K562 (cell line): ENCODE measurements at regions not wholly inside any gene's neighbourhood (a gene's known extent, or its start where the extent isn't known, plus 50 kb on each side); places are given as distances from the start of the nearest gene placed in this dataset.

ENCODE experiments used
- ATAC-seq: fragments of 200-7000 bp; cut with Tn5 transposase; 3 replicates; pipeline ENCODE4 v1.9.1; 2020; ENCODE audit warnings: moderate library complexity
- BruUV-seq: library from RNA; stranded (reverse); fragments of 400-500 nt; replicated peaks from 2 replicates; lab custom pipeline; 2021; lab: Mats Ljungman, UMichigan
- CTCF ChIA-PET: fragments of 300-600 bp; formaldehyde crosslinking; extraction: SDS; loops from one replicate; lab custom pipeline; 2021; ENCODE audit warnings: low intra/inter-chr PET ratio; lab: Yijun Ruan, JAX
- POLR2A ChIA-PET: fragments of 300-600, 350-650 bp; sonication (Branson Sonifier 250); formaldehyde crosslinking; extraction: SDS; loops from one replicate; lab custom pipeline; 2021; ENCODE audit warnings: antibody characterized with exemption, inconsistent platforms; lab: Yijun Ruan, JAX
- DNase-seq, 4 experiments: peaks; one replicate each; pipeline versions ENCODE4 v3.0.0 to v3.0.0-alpha.2; 2011 to 2018; ENCODE audit warnings: low spot score in 3 of 4, mixed read lengths in 3 of 4; ENCODE audit errors: extremely low read depth in 1 of 4
- FAIRE-seq: peaks from 2 replicates; lab custom pipeline; 2011; peaks lifted over from hg19 to GRCh38; lab: Jason Lieb, UNC
- H2AFZ ChIP-seq: 2 replicates; pipeline ENCODE4 v1.6.0; 2011; ENCODE audit warnings: low read depth, low read length, control low read depth, inconsistent platforms
- H3K27ac ChIP-seq: fragments of 200-600 bp; 3 replicates; pipeline ENCODE4 v1.8.0; 2011; ENCODE audit warnings: low read depth, mild to moderate bottlenecking, control low read depth, inconsistent platforms, low read length, moderate library complexity, mixed read lengths; ENCODE audit errors: extremely low read depth
- H3K27me3 ChIP-seq, 2 experiments: fragments of 300-600 bp in 1 of 2; 2 replicates in 1 of 2; 3 replicates in 1 of 2; pipeline versions ENCODE4 v1.6.0 to v1.8.0; 2011; ENCODE audit warnings: inconsistent platforms in 2 of 2, low read length in 2 of 2, mild to moderate bottlenecking in 1 of 2, mixed read lengths in 1 of 2, moderate library complexity in 1 of 2; ENCODE audit not compliant: control insufficient read depth in 2 of 2, insufficient read depth in 2 of 2
- H3K36me3 ChIP-seq: fragments of 300-600 bp; 3 replicates; pipeline ENCODE4 v1.8.0; 2011; ENCODE audit warnings: mild to moderate bottlenecking, low read length, inconsistent platforms; ENCODE audit not compliant: control insufficient read depth, insufficient read depth
- H3K4me1 ChIP-seq, 2 experiments: fragments of 200-600 bp in 1 of 2; replicated peaks in 1 of 2; 2 replicates in 1 of 2; 3 replicates in 1 of 2; pipeline versions ENCODE4 v1.5.1 to v1.8.0; 2011; ENCODE audit warnings: inconsistent platforms in 2 of 2, low read length in 2 of 2, mild to moderate bottlenecking in 1 of 2, mixed read lengths in 1 of 2, moderate library complexity in 1 of 2; ENCODE audit not compliant: control insufficient read depth in 2 of 2, insufficient read depth in 2 of 2
- H3K4me2 ChIP-seq: 2 replicates; pipeline ENCODE4 v1.6.1; 2011; ENCODE audit warnings: low read length, control low read depth, inconsistent platforms, mixed read lengths; ENCODE audit not compliant: insufficient read depth
- H3K4me3 ChIP-seq: fragments of 200-600 bp; sonication (generic), shearing (Covaris generic); 2 replicates; pipeline ENCODE4 v1.5.1; 2016; ENCODE audit warnings: control low read depth, inconsistent platforms
- H3K79me2 ChIP-seq: fragments of 200-600 bp; 3 replicates; pipeline ENCODE4 v1.8.0; 2011; ENCODE audit warnings: low read length, inconsistent platforms; ENCODE audit not compliant: control insufficient read depth, insufficient read depth
- H3K9ac ChIP-seq, 2 experiments: 2 replicates each; pipeline versions ENCODE4 v1.6.0 to v1.6.1; 2011; ENCODE audit warnings: low read depth in 2 of 2, low read length in 2 of 2, control low read depth in 1 of 2, inconsistent platforms in 1 of 2, mild to moderate bottlenecking in 1 of 2, mixed read lengths in 1 of 2; ENCODE audit not compliant: insufficient read depth in 1 of 2
- H3K9me1 ChIP-seq: one replicate; pipeline ENCODE4 v1.6.0; 2011; ENCODE audit warnings: inconsistent platforms, mild to moderate bottlenecking, low read length, moderate library complexity; ENCODE audit not compliant: control insufficient read depth, insufficient read depth
- H3K9me3 ChIP-seq: replicated peaks from 2 replicates; pipeline ENCODE4 v1.5.1; 2011; ENCODE audit warnings: low read depth, low read length, inconsistent platforms; ENCODE audit not compliant: control insufficient read depth, insufficient read depth
- H4K20me1 ChIP-seq: replicated peaks from 2 replicates; pipeline ENCODE4 v1.6.1; 2011; ENCODE audit warnings: low read length, inconsistent platforms, mixed read lengths; ENCODE audit not compliant: control insufficient read depth, insufficient read depth
- FOSL1 ChIP-seq: fragments of 200-800 bp; sonication (Bioruptor generic); conservative IDR thresholded peaks from 2 replicates; pipeline ENCODE4 v1.6.1; 2016; ENCODE audit warnings: missing genetic modification characterization, missing compliant biosample characterization
- GTF2A2 ChIP-seq: IDR thresholded peaks from 2 replicates; pipeline ENCODE4 v1.6.1; 2016; ENCODE audit warnings: mild to moderate bottlenecking, missing genetic modification characterization, missing compliant biosample characterization
- MED1 ChIP-seq: sonication (generic); formaldehyde crosslinking; IDR thresholded peaks from 2 replicates; pipeline ENCODE4 v1.8.1; 2023; ENCODE audit warnings: missing genetic modification reagents, borderline replicate concordance
- NFE2L1 ChIP-seq: fragments of 450-650 bp; IDR thresholded peaks from 2 replicates; pipeline ENCODE4 v1.6.1; 2016; ENCODE audit warnings: missing genetic modification characterization, low read depth, mild to moderate bottlenecking, missing compliant biosample characterization, moderate library complexity, borderline replicate concordance
- PYGO2 ChIP-seq: fragments of 450-650 bp; IDR thresholded peaks from 2 replicates; pipeline ENCODE4 v1.6.1; 2016; ENCODE audit warnings: mild to moderate bottlenecking, missing genetic modification characterization, moderate library complexity, missing compliant biosample characterization
- RNF219 ChIP-seq: fragments of 250-450 bp; sonication (Bioruptor Pico); IDR thresholded peaks from 2 replicates; pipeline ENCODE4 v1.5.0; 2022; ENCODE audit warnings: mild to moderate bottlenecking
- SOX6 ChIP-seq: fragments of 450-650 bp; IDR thresholded peaks from 2 replicates; pipeline ENCODE4 v1.6.1; 2014; ENCODE audit warnings: mild to moderate bottlenecking
- SUPT5H ChIP-seq: fragments of 450-650 bp; IDR thresholded peaks from 2 replicates; pipeline ENCODE4 v1.6.1; 2016
- ZNF644 ChIP-seq: fragments of 200-800 bp; sonication (Bioruptor generic); IDR thresholded peaks from 2 replicates; pipeline ENCODE4 v1.6.1; 2016; ENCODE audit warnings: low read depth, missing genetic modification characterization, missing compliant biosample characterization
- ZNF830 ChIP-seq: fragments of 250-450 bp; sonication (Bioruptor Pico); IDR thresholded peaks from 2 replicates; pipeline ENCODE4 v1.5.0; 2021; ENCODE audit warnings: mild to moderate bottlenecking
- WGBS: fragments of 100-300 bp; shearing (Covaris generic); methylation state at CpG from one replicate; pipeline ENCODE4 v1.1.6; 2016; ENCODE audit warnings: low coverage, mixed read lengths; ENCODE audit not compliant: insufficient coverage; ENCODE audit errors: missing lambda C conversion rate; 5-methylcytosine and 5-hydroxymethylcytosine counted together
- in situ Hi-C: fragments of 300-500 bp; cut with MboI; formaldehyde crosslinking; loops from 4 replicates; pipeline ENCODE4 v1.15.0; 2018; ENCODE audit warnings: inconsistent platforms, mixed read lengths
- intact Hi-C: fragments of 100-400 bp; cut with micrococcal nuclease; formaldehyde crosslinking; loops from 2 replicates; pipeline ENCODE4 v1.14.2; 2022
- TF ChIP-seq, protein P1 (sequence below): fragments of 250-450 bp; sonication (Bioruptor Pico); IDR thresholded peaks from 2 replicates; pipeline ENCODE4 v1.9.0; 2021; ENCODE audit warnings: mild to moderate bottlenecking
- TF ChIP-seq, protein P2 (sequence below), 2 experiments: fragments of 200-800 bp in 1 of 2; sonication (Bioruptor generic) in 1 of 2; sonication (generic) in 1 of 2; formaldehyde crosslinking in 1 of 2; IDR thresholded peaks in 1 of 2; conservative IDR thresholded peaks in 1 of 2; 2 replicates each; pipeline versions ENCODE4 v1.5.0 to v1.6.1; 2016 to 2020; ENCODE audit warnings: missing compliant biosample characterization in 1 of 2, missing genetic modification characterization in 1 of 2, missing genetic modification reagents in 1 of 2

DNA sequence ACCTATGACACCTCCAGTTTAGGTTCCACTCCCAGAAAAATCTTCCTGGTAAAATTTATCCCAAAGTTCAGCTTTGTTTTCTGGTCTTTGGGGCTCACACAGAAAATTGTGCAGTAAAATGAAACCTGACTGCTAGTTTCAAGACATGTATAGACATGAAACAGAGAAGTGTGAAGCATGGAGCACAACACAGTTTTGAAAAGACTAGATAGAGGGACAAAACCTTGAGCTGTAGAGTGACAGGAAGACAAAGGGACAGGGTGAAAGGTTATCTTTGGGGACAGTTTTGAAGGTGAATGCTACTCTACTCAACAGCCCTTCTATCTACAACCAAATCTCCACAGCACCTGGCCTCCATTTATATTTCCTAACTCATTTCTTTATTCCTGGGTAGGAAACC is 352.6 kb downstream of the RBM43 start:
- Histone ChIP-seq H4K20me1 (no peaks in the 10 kb centered on the region), H3K27ac (no peak overlapping the region), H3K9me3 (no peaks in the 10 kb centered on the region), H3K36me3 (no peaks in the 10 kb centered on the region), H3K9me1 (no peaks in the 10 kb centered on the region), H3K79me2 (no peaks in the 10 kb centered on the region), H3K27me3 (no peaks in the 10 kb centered on the region), H3K4me1 (no peaks in the 10 kb centered on the region), H2AFZ (no peak overlapping the region), H3K9ac (no peak overlapping the region), H3K4me2 (no peak overlapping the region), H3K4me3 (no peak overlapping the region)
- in situ Hi-C loops = no loop called here
- intact Hi-C loops = no loop called here
- TF ChIP-seq, protein P1, sequence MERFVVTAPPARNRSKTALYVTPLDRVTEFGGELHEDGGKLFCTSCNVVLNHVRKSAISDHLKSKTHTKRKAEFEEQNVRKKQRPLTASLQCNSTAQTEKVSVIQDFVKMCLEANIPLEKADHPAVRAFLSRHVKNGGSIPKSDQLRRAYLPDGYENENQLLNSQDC (CRISPR knock-in tag) = no peak
- TF ChIP-seq GTF2A2 (tag) (no peak), NFE2L1 (no peak)
- ATAC-seq (no peak), FAIRE-seq (no peak), DNase-seq (no peak)
- POLR2A ChIA-PET = no interaction called here
- CTCF ChIA-PET = no interaction called here
- BruUV-seq = no TSS peak

DNA sequence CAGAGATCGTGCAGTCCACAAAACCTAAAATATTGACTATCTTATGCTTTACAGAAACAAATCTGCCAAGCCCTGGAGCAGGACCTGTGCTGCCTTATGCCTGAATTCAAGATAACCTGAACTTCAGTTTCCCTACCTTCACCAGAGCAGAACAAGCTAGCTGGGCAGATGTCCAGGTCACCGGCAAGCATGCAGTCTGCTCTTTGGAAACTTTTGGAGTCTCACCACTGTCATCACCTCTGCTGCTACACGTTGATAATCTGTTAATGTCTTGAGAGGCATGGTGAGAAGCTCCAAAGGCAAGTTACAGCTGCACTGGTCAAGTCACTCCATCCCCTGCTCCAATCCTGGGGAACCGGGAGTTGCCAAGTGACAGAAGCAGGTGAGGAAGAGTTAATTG is 354.2 kb downstream of the RBM43 start:
- POLR2A ChIA-PET = no interaction called here
- Histone ChIP-seq H3K9me1 (no peaks in the 10 kb centered on the region), H3K36me3 (no peaks in the 10 kb centered on the region), H3K27me3 (no peaks in the 10 kb centered on the region), H3K4me3 (no peak overlapping the region), H3K4me2 (no peak overlapping the region), H3K9ac (no peak overlapping the region), H3K9me3 (no peaks in the 10 kb centered on the region), H4K20me1 (no peaks in the 10 kb centered on the region), H3K79me2 (no peaks in the 10 kb centered on the region), H2AFZ (no peak overlapping the region), H3K27ac (no peak overlapping the region), H3K4me1 (no peaks in the 10 kb centered on the region)
- intact Hi-C loops = no loop called here
- 2% methylated on average over 4 of the region's 4 CpGs for WGBS
- CTCF ChIA-PET = no interaction called here
- ATAC-seq = no peak
- in situ Hi-C loops = no loop called here
- no peak for TF ChIP-seq SOX6
- TF ChIP-seq PYGO2 (tag) = no peak
- no peak for TF ChIP-seq RNF219 (CRISPR knock-in tag)
- no peak for TF ChIP-seq FOSL1 (tag)
- no peak for TF ChIP-seq ZNF830
- TF ChIP-seq SUPT5H = no peak
- TF ChIP-seq, protein P2, sequence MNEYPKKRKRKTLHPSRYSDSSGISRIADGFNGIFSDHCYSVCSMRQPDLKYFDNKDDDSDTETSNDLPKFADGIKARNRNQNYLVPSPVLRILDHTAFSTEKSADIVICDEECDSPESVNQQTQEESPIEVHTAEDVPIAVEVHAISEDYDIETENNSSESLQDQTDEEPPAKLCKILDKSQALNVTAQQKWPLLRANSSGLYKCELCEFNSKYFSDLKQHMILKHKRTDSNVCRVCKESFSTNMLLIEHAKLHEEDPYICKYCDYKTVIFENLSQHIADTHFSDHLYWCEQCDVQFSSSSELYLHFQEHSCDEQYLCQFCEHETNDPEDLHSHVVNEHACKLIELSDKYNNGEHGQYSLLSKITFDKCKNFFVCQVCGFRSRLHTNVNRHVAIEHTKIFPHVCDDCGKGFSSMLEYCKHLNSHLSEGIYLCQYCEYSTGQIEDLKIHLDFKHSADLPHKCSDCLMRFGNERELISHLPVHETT (CRISPR knock-in tag; conservative IDR thresholded peaks at IDR 0.05 in 1 of 2, IDR thresholded peaks at IDR 0.05 in 1 of 2) = no peak
- TF ChIP-seq ZNF644 (tag) = no peak
- TF ChIP-seq MED1 = no peak
- no TSS peak for BruUV-seq
- no peak for DNase-seq
- FAIRE-seq = no peak
